Ovary (tissue), 7 donors: ENCODE measurements at regions not wholly inside any gene's neighbourhood (a gene's known extent, or its start where the extent isn't known, plus 50 kb on each side); places are given as distances from the start of the nearest gene placed in this dataset.

Experiments
- DNase-seq, 5 donors: peaks; one replicate each; pipeline ENCODE4 v3.0.0-alpha.2; 2019 to 2020
- H3K27ac ChIP-seq, 2 donors: fragments of 200-600 bp; one replicate each; pipeline versions ENCODE4 v1.5.1 to v1.8.0; 2019 to 2022
- H3K27me3 ChIP-seq: fragments of 200-600 bp; one replicate; pipeline ENCODE4 v1.8.0; 2022
- H3K36me3 ChIP-seq: fragments of 200-600 bp; sonication (generic); one replicate; pipeline ENCODE4 v1.5.1; 2019
- H3K4me1 ChIP-seq: one replicate; pipeline ENCODE4 v1.8.1; 2013; ENCODE audit warnings: mild to moderate bottlenecking, moderate library complexity; ENCODE audit not compliant: insufficient read depth
- H3K4me3 ChIP-seq: fragments of 200-600 bp; sonication (generic); one replicate; pipeline ENCODE4 v1.5.1; 2017
- H3K9me3 ChIP-seq, 2 donors: fragments of 200-600 bp in 1 of 2; sonication (generic) in 1 of 2; one replicate each; pipeline versions ENCODE4 v1.5.1 to v1.8.1; 2013 to 2019; ENCODE audit warnings: mild to moderate bottlenecking in 1 of 2, moderate library complexity in 1 of 2
- EP300 ChIP-seq: sonication (generic); formaldehyde crosslinking; IDR thresholded peaks from one replicate; pipeline ENCODE4 v1.6.1; 2017; ENCODE audit warnings: antibody characterized with exemption
- POLR2A ChIP-seq: fragments of 450-650 bp; IDR thresholded peaks from one replicate; pipeline ENCODE4 v1.6.1; 2017; ENCODE audit warnings: antibody characterized with exemption, mild to moderate bottlenecking, moderate library complexity
- WGBS, 3 donors: extraction: QIAGEN DNeasy Blood & Tissue Kit in 1 of 3; methylation state at CpG; one replicate each; pipeline versions ENCODE4 v1.1.5 to v1.1.7; 2013 to 2017; 5-methylcytosine and 5-hydroxymethylcytosine counted together
- intact Hi-C, 4 donors: fragments of 100-400 bp; cut with DNase I; formaldehyde crosslinking; loops; one replicate each; pipeline versions ENCODE4 v1.11.0 to v1.15.1; 2022 to 2023
- TF ChIP-seq, protein P1 (sequence below), 3 donors: fragments of 450-650 bp in 2 of 3; fragments of 200-600 bp in 1 of 3; IDR thresholded peaks; one replicate each; pipeline versions ENCODE4 v1.5.1 to v1.8.0; 2016 to 2022; ENCODE audit warnings: antibody characterized with exemption in 3 of 3, mild to moderate bottlenecking in 1 of 3
- donor health status: DM: no; HTN: no; CAD: no; lungs with moderate emphysema.
- donor health status: DM: no; HTN: no; CAD: no.
- donor health status: Bipolar disorder and iron deficiency.
- donor health status: DM: no; HTN: no; CAD: no.
- donor health status: DM: yes; HTN: yes; CAD: no.

DNA sequence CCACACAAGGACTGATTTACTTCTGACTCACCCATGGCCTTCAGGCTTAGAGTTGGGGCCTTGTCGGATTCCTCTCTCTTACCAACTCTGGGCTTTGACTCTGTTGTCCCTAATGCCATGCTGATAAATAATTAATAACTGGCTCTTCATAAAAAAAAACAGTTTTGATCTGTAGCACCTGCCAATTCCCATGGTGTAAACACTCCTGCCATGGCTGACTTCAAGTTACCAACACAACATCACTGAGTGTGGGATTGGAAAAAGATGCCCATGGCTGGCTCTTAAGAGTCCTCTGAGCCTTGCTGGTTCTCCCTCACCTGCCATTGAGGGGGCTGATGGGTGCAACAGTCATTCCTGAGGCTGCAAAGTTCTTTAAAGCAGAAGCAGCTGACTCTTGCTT lies 104.8 kb downstream of the KIF26A start:
- intact Hi-C loops: no loop called here
- TF ChIP-seq, protein P1, sequence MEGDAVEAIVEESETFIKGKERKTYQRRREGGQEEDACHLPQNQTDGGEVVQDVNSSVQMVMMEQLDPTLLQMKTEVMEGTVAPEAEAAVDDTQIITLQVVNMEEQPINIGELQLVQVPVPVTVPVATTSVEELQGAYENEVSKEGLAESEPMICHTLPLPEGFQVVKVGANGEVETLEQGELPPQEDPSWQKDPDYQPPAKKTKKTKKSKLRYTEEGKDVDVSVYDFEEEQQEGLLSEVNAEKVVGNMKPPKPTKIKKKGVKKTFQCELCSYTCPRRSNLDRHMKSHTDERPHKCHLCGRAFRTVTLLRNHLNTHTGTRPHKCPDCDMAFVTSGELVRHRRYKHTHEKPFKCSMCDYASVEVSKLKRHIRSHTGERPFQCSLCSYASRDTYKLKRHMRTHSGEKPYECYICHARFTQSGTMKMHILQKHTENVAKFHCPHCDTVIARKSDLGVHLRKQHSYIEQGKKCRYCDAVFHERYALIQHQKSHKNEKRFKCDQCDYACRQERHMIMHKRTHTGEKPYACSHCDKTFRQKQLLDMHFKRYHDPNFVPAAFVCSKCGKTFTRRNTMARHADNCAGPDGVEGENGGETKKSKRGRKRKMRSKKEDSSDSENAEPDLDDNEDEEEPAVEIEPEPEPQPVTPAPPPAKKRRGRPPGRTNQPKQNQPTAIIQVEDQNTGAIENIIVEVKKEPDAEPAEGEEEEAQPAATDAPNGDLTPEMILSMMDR (IDR thresholded peaks at IDR 0.05): no peak
- no peak for TF ChIP-seq POLR2A
- TF ChIP-seq EP300: no peak
- no peak for DNase-seq
- WGBS, 3 donors: 88 to 92% (median 89%) methylated on average over 1 of the region's 1 CpG
- no peak overlapping the region for H3K27ac ChIP-seq
- peaks cover 6% of the 10 kb centered on the region for H3K4me1 ChIP-seq
- no peak overlapping the region for H3K4me3 ChIP-seq
- no peaks in the 10 kb centered on the region for H3K27me3 ChIP-seq
- H3K9me3 ChIP-seq: no peaks in the 10 kb centered on the region
- no peaks in the 10 kb centered on the region for H3K36me3 ChIP-seq

DNA sequence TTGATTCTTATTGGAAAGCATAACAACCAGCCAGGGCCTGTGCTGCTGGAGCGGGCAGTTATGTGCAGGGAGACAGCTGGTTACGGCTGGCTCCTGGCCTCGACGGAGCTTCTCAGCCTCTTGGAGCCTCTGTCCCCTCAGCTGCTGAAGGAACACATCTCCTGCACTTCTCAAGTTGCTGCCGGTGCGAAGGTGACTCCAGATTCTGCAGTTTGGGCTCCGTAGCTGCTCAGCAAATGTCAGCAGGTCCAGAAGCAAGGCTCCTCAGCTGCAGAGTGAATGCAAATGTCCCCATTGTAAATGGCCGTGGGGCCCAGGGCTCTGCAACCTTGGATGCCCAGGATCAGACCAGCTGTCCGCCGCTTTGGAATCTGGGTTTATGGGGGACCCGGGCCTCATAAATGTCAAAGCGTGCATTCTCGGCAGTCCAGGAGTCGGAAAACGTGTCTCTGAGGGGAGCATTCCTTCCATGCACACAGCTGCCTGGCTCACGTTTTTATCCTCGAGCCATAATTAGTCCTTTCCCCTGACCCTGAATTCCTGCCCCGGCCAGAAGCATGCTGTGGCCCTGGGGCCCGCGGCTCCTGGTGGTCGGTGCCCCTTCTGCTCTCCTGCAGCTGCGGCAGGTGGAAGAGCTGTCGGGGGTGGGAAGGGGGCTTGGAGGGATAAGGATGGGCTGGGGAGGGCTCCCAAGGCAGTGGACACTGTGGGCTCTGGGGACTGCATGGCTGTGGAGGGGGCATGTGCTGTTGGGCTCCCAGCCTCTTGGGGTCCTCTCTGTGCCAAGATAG lies 106.0 kb downstream of the KIF26A start:
- DNase-seq: peak in 2 of 5 donors; percentile 8 to 10
- Histone ChIP-seq H3K27me3 (no peaks in the 10 kb centered on the region), H3K4me3 (no peak overlapping the region), H3K9me3 (no peaks in the 10 kb centered on the region), H3K36me3 (no peaks in the 10 kb centered on the region), H3K4me1 (peaks cover 6% of the 10 kb centered on the region), H3K27ac (no peak overlapping the region)
- WGBS, 3 donors: 19 to 48% (median 22%) methylated on average over 23 of the region's 23 CpGs
- no peak for TF ChIP-seq POLR2A
- TF ChIP-seq, protein P1 (IDR thresholded peaks at IDR 0.05): no peak
- intact Hi-C loops: no loop called here

DNA sequence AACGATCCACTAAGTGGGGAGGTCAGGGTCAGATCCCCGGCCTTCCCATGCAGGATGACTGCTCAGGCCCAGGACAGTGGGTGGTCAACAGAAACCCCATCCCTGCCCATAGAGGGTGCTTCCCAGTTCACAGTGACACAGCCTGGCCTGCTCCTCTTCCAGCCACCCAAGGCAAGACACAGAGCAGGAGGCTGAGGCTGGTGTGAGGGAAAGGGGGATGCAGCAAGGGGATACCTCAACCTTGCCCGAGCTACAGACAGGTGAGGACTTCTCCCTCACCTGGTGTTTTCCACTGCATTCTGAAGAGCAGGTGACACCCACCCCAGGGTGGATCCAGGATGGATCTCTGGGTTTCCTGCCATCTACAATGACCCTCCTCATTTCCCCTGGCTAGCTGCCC lies 106.7 kb downstream of the KIF26A start:
- Histone ChIP-seq H3K4me1 (peaks cover 6% of the 10 kb centered on the region), H3K9me3 (no peaks in the 10 kb centered on the region), H3K27me3 (no peaks in the 10 kb centered on the region), H3K36me3 (no peaks in the 10 kb centered on the region), H3K4me3 (no peak overlapping the region), H3K27ac (no peak overlapping the region)
- WGBS, 3 donors: 81 to 84% (median 82%) methylated on average over 3 of the region's 3 CpGs
- DNase-seq: peak in 1 of 5 donors; percentile 1
- intact Hi-C loops: no loop called here
- TF ChIP-seq EP300: no peak
- TF ChIP-seq POLR2A: no peak
- TF ChIP-seq, protein P1 (IDR thresholded peaks at IDR 0.05): no peak

DNA sequence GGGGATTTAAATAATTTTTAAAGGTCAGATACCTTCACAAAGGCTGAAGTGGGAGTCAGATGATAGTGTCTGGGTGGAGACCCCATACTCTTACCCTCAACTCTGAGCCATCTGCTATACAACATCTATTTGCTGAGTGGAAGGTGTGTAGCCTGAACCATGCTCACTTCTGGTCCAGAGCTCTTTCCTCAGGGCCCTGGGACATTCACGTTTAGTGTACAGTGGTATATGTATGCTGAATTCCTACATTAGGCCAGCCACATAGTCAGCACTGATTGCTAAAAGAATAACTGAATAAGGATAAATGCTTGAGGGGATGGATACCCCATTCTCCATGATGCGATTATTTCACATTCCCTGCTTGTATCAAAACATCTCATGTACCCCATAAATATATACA lies 107.3 kb downstream of the KIF26A start:
- Histone ChIP-seq H3K27ac (no peak overlapping the region), H3K9me3 (no peaks in the 10 kb centered on the region), H3K4me3 (no peak overlapping the region), H3K36me3 (no peaks in the 10 kb centered on the region), H3K4me1 (peaks cover 6% of the 10 kb centered on the region), H3K27me3 (no peaks in the 10 kb centered on the region)
- intact Hi-C loops: no loop called here
- TF ChIP-seq POLR2A: no peak
- TF ChIP-seq, protein P1 (IDR thresholded peaks at IDR 0.05): no peak
- TF ChIP-seq EP300: no peak
- WGBS, 3 donors: 89 to 99% (median 94%) methylated on average over 2 of the region's 2 CpGs
- no peak for DNase-seq
